MCF 10A (cell line): ENCODE measurements at regions not wholly inside any gene's neighbourhood (a gene's known extent, or its start where the extent isn't known, plus 50 kb on each side); places are given as distances from the start of the nearest gene placed in this dataset.
"Not testable (repeated sequence)": the region's sequence is repeated elsewhere in the genome, so short reads cannot be mapped to it uniquely, and the experiment has no call there.

Experiments
- BruUV-seq: library from RNA; stranded (reverse); fragments of 400-500 nt; replicated peaks from 2 replicates; lab custom pipeline; 2021; lab: Mats Ljungman, UMichigan
- CTCF ChIA-PET: fragments of 300-600 bp; sonication (Branson Sonifier 250); formaldehyde crosslinking; extraction: SDS; loops from one replicate; lab custom pipeline; 2021; ENCODE audit warnings: antibody characterized with exemption, inconsistent platforms; lab: Yijun Ruan, JAX
- POLR2A ChIA-PET: fragments of 300-600, 350-650 bp; sonication (Branson Sonifier 250); formaldehyde crosslinking; extraction: SDS; loops from one replicate; lab custom pipeline; 2020; ENCODE audit warnings: antibody characterized with exemption, inconsistent platforms; lab: Yijun Ruan, JAX
- DNase-seq: peaks from one replicate; pipeline ENCODE4 v3.0.0-alpha.2; 2018; ENCODE audit not compliant: unreplicated experiment
- H3K27ac Mint-ChIP-seq: one replicate; pipeline ENCODE4 v1.8.0; 2022; ENCODE audit warnings: mild to moderate bottlenecking, low read depth, mixed read lengths; ENCODE audit not compliant: unreplicated experiment
- H3K27me3 Mint-ChIP-seq: one replicate; pipeline ENCODE4 v1.8.0; 2022; ENCODE audit warnings: mixed read lengths; ENCODE audit not compliant: insufficient read depth, unreplicated experiment
- H3K36me3 Mint-ChIP-seq: one replicate; pipeline ENCODE4 v1.8.0; 2022; ENCODE audit warnings: mild to moderate bottlenecking, moderate library complexity, mixed read lengths; ENCODE audit not compliant: insufficient read depth, unreplicated experiment
- H3K4me1 Mint-ChIP-seq: one replicate; pipeline ENCODE4 v1.8.0; 2022; ENCODE audit warnings: mixed read lengths; ENCODE audit not compliant: insufficient read depth, unreplicated experiment
- H3K4me3 Mint-ChIP-seq: one replicate; pipeline ENCODE4 v1.8.0; 2022; ENCODE audit warnings: mild to moderate bottlenecking, moderate library complexity, mixed read lengths; ENCODE audit not compliant: unreplicated experiment
- H3K9me3 Mint-ChIP-seq: one replicate; pipeline ENCODE4 v1.8.0; 2022; ENCODE audit warnings: mixed read lengths; ENCODE audit not compliant: unreplicated experiment
- CTCF ChIP-seq: fragments of 200-600 bp; IDR thresholded peaks from one replicate; pipeline ENCODE4 v1.8.0; 2022; ENCODE audit warnings: antibody characterized with exemption, mild to moderate bottlenecking; ENCODE audit not compliant: unreplicated experiment
- intact Hi-C: fragments of 100-400 bp; cut with micrococcal nuclease; formaldehyde crosslinking; loops from 2 replicates; pipeline ENCODE4 v1.14.1; 2022

- BruUV-seq: no TSS peak
- H3K4me3 Mint-ChIP-seq: no peak overlapping the region
- no peaks in the 10 kb centered on the region for H3K9me3 Mint-ChIP-seq
- DNase-seq: no peak
- no peak overlapping the region for H3K27ac Mint-ChIP-seq
- intact Hi-C loops: no loop called here
- H3K4me1 Mint-ChIP-seq: peaks cover 18% of the 10 kb centered on the region
- TF ChIP-seq CTCF: no peak
- ChIA-PET POLR2A (interaction anchor here (0.5 to 2.2 kb wide), 6 partner anchors 9 to 861 kb away, joined by 3 to 15 read pairs (median 4); no protein-coding TSS in a partner anchor), CTCF (interaction anchor here (0.6 to 0.9 kb wide), 4 partner anchors 15 to 108 kb away, joined by 3 to 4 read pairs (median 4); no protein-coding TSS in a partner anchor)
- no peaks in the 10 kb centered on the region for H3K27me3 Mint-ChIP-seq
- no peaks in the 10 kb centered on the region for H3K36me3 Mint-ChIP-seq
Observed at GRCh38 chr20:53808733-53809132, 215.1 kb upstream of the ZNF217 start.

GRCh38 chr20:53808302-53808701 is 214.7 kb upstream of the ZNF217 start:
- H3K4me1 Mint-ChIP-seq: peaks cover 18% of the 10 kb centered on the region
- H3K27me3 Mint-ChIP-seq, DNase-seq, BruUV-seq, H3K27ac Mint-ChIP-seq, H3K36me3 Mint-ChIP-seq, H3K4me3 Mint-ChIP-seq, intact Hi-C loops, H3K9me3 Mint-ChIP-seq: not testable (repeated sequence)
- CTCF ChIA-PET: interaction anchor here (0.7 to 0.9 kb wide), 2 partner anchors 42 to 108 kb away, joined by 3 read pairs; no protein-coding TSS in a partner anchor
- POLR2A ChIA-PET: interaction anchor here (2.2 kb wide), 1 partner anchor 20 kb away, joined by 15 read pairs; no protein-coding TSS in a partner anchor

GRCh38 chr20:53806683-53807401 is 213.2 kb upstream of the ZNF217 start:
- CTCF ChIA-PET: interaction anchor here (0.6 to 2.5 kb wide), 7 partner anchors 10 to 250 kb away, joined by 3 to 7 read pairs (median 3); no protein-coding TSS in a partner anchor
- intact Hi-C loops: no loop called here
- Mint-ChIP-seq H3K9me3 (no peaks in the 10 kb centered on the region), H3K4me1 (peaks cover 19% of the 10 kb centered on the region), H3K27ac (peak overlapping the region; percentile 26), H3K36me3 (no peaks in the 10 kb centered on the region), H3K27me3 (no peaks in the 10 kb centered on the region), H3K4me3 (no peak overlapping the region)
- no TSS peak for BruUV-seq
- no peak for DNase-seq
- POLR2A ChIA-PET: interaction anchor here (0.5 to 2.9 kb wide), 24 partner anchors 8 to 265 kb away, joined by 3 to 27 read pairs (median 6); no protein-coding TSS in a partner anchor
- TF ChIP-seq CTCF: no peak

GRCh38 chr20:53805895-53806384 is 212.3 kb upstream of the ZNF217 start:
- no peaks in the 10 kb centered on the region for H3K27me3 Mint-ChIP-seq
- intact Hi-C loops: no loop called here
- H3K9me3 Mint-ChIP-seq: no peaks in the 10 kb centered on the region
- no TSS peak for BruUV-seq
- H3K27ac Mint-ChIP-seq: peak overlapping the region; percentile 86
- peaks cover 25% of the 10 kb centered on the region for H3K4me1 Mint-ChIP-seq
- POLR2A ChIA-PET: interaction anchor here (0.5 to 2.9 kb wide), 30 partner anchors 9 to 266 kb away, joined by 3 to 27 read pairs (median 5); no protein-coding TSS in a partner anchor
- peak; percentile 95 for DNase-seq
- peak overlapping the region; percentile 19 for H3K4me3 Mint-ChIP-seq
- no peaks in the 10 kb centered on the region for H3K36me3 Mint-ChIP-seq
- TF ChIP-seq CTCF: no peak
- CTCF ChIA-PET: interaction anchor here (0.7 to 2.5 kb wide), 7 partner anchors 8 to 1614 kb away, joined by 3 to 7 read pairs (median 3); partner anchors contain the start of gene ZFP64
